HPDE6-E6E7 (cell line): ENCODE measurements at regions not wholly inside any gene's neighbourhood (a gene's known extent, or its start where the extent isn't known, plus 50 kb on each side); places are given as distances from the start of the nearest gene placed in this dataset.

ENCODE experiments used
- DNase-seq: peaks from one replicate; pipeline ENCODE4 v3.0.0; 2011; ENCODE audit warnings: missing footprints; ENCODE audit errors: extremely low spot score

- no peak for DNase-seq
Observed at GRCh38 chr15:29556380-29556779, 265.9 kb downstream of the TJP1 start.

- DNase-seq: no peak
Observed at GRCh38 chr15:29554531-29554930, 267.7 kb downstream of the TJP1 start.

GRCh38 chr15:29550834-29551465 is 271.3 kb downstream of the TJP1 start:
- DNase-seq: no peak

GRCh38 chr15:29548006-29548405 is 274.3 kb downstream of the TJP1 start:
- no peak for DNase-seq

- no peak for DNase-seq
Observed at GRCh38 chr15:29544513-29545128, 275.0 kb upstream of the NSMCE3 start.

- DNase-seq: no peak
Observed at GRCh38 chr15:29542994-29543393, 273.4 kb upstream of the NSMCE3 start.

GRCh38 chr15:29541309-29541708 is 271.7 kb upstream of the NSMCE3 start:
- no peak for DNase-seq

- no peak for DNase-seq
Observed at GRCh38 chr15:29540479-29540878, 270.9 kb upstream of the NSMCE3 start.

- no peak for DNase-seq
Observed at GRCh38 chr15:29539736-29540135, 270.1 kb upstream of the NSMCE3 start.

GRCh38 chr15:29538044-29538443 is 268.4 kb upstream of the NSMCE3 start:
- no peak for DNase-seq

GRCh38 chr15:29535952-29536351 is 266.3 kb upstream of the NSMCE3 start:
- DNase-seq: no peak

GRCh38 chr15:29534378-29534777 is 264.8 kb upstream of the NSMCE3 start:
- no peak for DNase-seq

GRCh38 chr15:29533647-29534046 is 264.0 kb upstream of the NSMCE3 start:
- DNase-seq: no peak

- no peak for DNase-seq
Observed at GRCh38 chr15:29532296-29532695, 262.7 kb upstream of the NSMCE3 start.

GRCh38 chr15:29530966-29531365 is 261.3 kb upstream of the NSMCE3 start:
- no peak for DNase-seq

- no peak for DNase-seq
Observed at GRCh38 chr15:29529043-29529442, 259.4 kb upstream of the NSMCE3 start.

- DNase-seq: no peak
Observed at GRCh38 chr15:29528276-29528675, 258.7 kb upstream of the NSMCE3 start.

- no peak for DNase-seq
Observed at GRCh38 chr15:29526802-29527201, 257.2 kb upstream of the NSMCE3 start.

- DNase-seq: peak; percentile 31
Observed at GRCh38 chr15:29522373-29523276, 253.0 kb upstream of the NSMCE3 start.

- DNase-seq: no peak
Observed at GRCh38 chr15:29518442-29518841, 248.8 kb upstream of the NSMCE3 start.

- DNase-seq: no peak
Observed at GRCh38 chr15:29517829-29518228, 248.2 kb upstream of the NSMCE3 start.

GRCh38 chr15:29516929-29517328 is 247.3 kb upstream of the NSMCE3 start:
- no peak for DNase-seq

- no peak for DNase-seq
Observed at GRCh38 chr15:29514926-29515325, 245.3 kb upstream of the NSMCE3 start.
